CD4-positive, alpha-beta T cell (primary cell): ENCODE measurements at regions not wholly inside any gene's neighbourhood (a gene's known extent, or its start where the extent isn't known, plus 50 kb on each side); places are given as distances from the start of the nearest gene placed in this dataset.

ENCODE experiments used
- ATAC-seq: fragments of 200-7000 bp; cut with Tn5 transposase; one replicate; pipeline ENCODE4 v1.10.0; 2022; ENCODE audit warnings: mild to moderate bottlenecking; ENCODE audit not compliant: poor library complexity
- CTCF ChIA-PET: fragments of 350-600 bp; sonication (Branson Sonifier 250); formaldehyde crosslinking; loops from one replicate; lab custom pipeline; 2021; ENCODE audit warnings: antibody characterized with exemption, inconsistent platforms; lab: Charles Lee
- POLR2A ChIA-PET: fragments of 350-600 bp; sonication (Branson Sonifier 250); formaldehyde crosslinking; loops from one replicate; lab custom pipeline; 2021; ENCODE audit warnings: antibody characterized with exemption, inconsistent platforms; lab: Charles Lee
- DNase-seq, 14 experiments: peaks; one replicate each; pipeline ENCODE4 v3.0.0-alpha.2; 2013 to 2020; ENCODE audit warnings: mixed read lengths in 2 of 14
- H3K27ac ChIP-seq, 2 donors: one replicate each; pipeline versions ENCODE4 v1.5.1 to v1.7.0; 2013; ENCODE audit warnings: low read length in 2 of 2, low read depth in 1 of 2, mild to moderate bottlenecking in 1 of 2
- H3K27me3 ChIP-seq, 2 experiments: 1 replicate in 1 of 2; 2 replicates in 1 of 2; pipeline versions ENCODE4 v1.6.1 to v1.7.0; 2013; ENCODE audit warnings: low read length in 2 of 2, control low read depth in 1 of 2, mild to moderate bottlenecking in 1 of 2, moderate library complexity in 1 of 2; ENCODE audit not compliant: insufficient read depth in 2 of 2, control insufficient read depth in 1 of 2
- H3K36me3 ChIP-seq: one replicate; pipeline ENCODE4 v1.6.1; 2013; ENCODE audit warnings: low read length, control low read depth; ENCODE audit not compliant: insufficient read depth
- H3K4me1 ChIP-seq: one replicate; pipeline ENCODE4 v1.6.1; 2013; ENCODE audit warnings: low read length, control low read depth; ENCODE audit not compliant: insufficient read depth
- H3K4me3 ChIP-seq: one replicate; pipeline ENCODE4 v1.5.1; 2013; ENCODE audit warnings: mild to moderate bottlenecking, low read length, moderate library complexity
- H3K9me3 ChIP-seq, 2 experiments: 1 replicate in 1 of 2; 2 replicates in 1 of 2; pipeline versions ENCODE4 v1.6.1 to v1.7.0; 2013; ENCODE audit warnings: low read length in 2 of 2, mild to moderate bottlenecking in 2 of 2, control low read depth in 1 of 2, moderate library complexity in 1 of 2; ENCODE audit not compliant: control insufficient read depth in 1 of 2, insufficient read depth in 1 of 2
- H3K27ac Mint-ChIP-seq: one replicate; pipeline ENCODE4 v1.8.0; 2020; ENCODE audit warnings: mixed read lengths
- H3K27me3 Mint-ChIP-seq: one replicate; pipeline ENCODE4 v1.8.0; 2021; ENCODE audit warnings: mixed read lengths
- H3K36me3 Mint-ChIP-seq: one replicate; pipeline ENCODE4 v1.8.0; 2021; ENCODE audit warnings: low read depth, mixed read lengths
- H3K4me1 Mint-ChIP-seq: one replicate; pipeline ENCODE4 v1.8.0; 2021; ENCODE audit warnings: low read depth, mixed read lengths
- H3K4me3 Mint-ChIP-seq: one replicate; pipeline ENCODE4 v1.8.0; 2020; ENCODE audit warnings: mild to moderate bottlenecking, mixed read lengths
- H3K9me3 Mint-ChIP-seq: one replicate; pipeline ENCODE4 v1.8.0; 2020; ENCODE audit warnings: mixed read lengths
- intact Hi-C, 2 experiments: fragments of 100-400 bp; cut with DNase I in 1 of 2; cut with micrococcal nuclease in 1 of 2; formaldehyde crosslinking; loops; one replicate each; pipeline versions ENCODE4 v1.15.1 to v1.9.0; 2023 to 2025; cut with DNase I, micrococcal nuclease
- TF ChIP-seq, protein P1 (sequence below): fragments of 200-600 bp; IDR thresholded peaks from one replicate; pipeline ENCODE4 v1.8.0; 2022; ENCODE audit warnings: antibody characterized with exemption, mild to moderate bottlenecking

DNA sequence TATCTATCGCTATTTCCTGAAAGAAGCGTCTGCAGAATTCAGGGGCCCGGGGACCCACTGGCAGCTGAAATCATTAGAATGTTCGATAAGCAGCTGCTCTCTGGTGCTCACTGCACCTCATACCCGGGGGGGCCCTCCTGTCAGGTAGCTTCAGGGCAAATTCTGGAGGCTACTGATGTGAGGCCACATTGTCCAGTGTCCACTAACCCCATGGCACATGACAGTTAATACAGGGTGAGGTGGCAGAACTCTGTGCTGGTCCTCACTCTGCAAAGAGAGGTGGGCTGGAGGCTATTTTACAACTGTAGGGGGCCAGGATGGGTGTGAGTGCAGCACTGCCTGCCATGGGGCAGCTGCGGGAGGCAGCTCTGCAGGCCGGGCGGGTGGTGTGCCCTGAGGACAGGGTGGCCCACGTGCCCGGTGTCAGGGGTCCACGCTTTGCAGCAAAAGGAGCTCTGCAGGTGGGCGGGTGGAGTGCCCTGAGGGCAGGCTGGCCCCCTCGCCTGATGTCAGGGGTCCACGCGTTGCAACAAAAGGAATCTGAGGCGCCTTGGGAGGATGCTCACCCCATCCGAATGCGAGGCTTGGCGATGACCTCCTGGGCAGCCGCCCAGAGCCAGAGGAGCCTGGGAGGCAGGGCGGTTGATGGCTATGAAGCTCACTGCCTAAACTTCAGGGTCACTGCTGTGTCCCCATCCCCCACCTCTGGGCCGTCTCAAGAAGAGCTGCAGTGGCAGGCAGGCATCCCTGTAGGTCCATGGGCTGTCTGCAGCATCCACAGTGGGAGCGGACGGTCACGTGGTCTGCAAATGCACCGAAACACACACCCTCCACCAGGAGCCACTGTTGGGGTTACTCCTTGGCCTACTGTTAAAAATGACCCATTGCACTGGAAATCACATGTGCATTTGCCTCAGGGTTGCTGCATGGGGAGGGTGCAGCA lies 207.0 kb upstream of the SALL3 start:
- Histone ChIP-seq H3K9me3 (peaks cover 0 to 11% of the 10 kb centered on the region in 2 experiments), H3K27me3 (no peaks in the 10 kb centered on the region), H3K4me1 (no peaks in the 10 kb centered on the region), H3K36me3 (no peaks in the 10 kb centered on the region), H3K4me3 (no peak overlapping the region), H3K27ac (no peak overlapping the region)
- H3K36me3 Mint-ChIP-seq: no peaks in the 10 kb centered on the region
- TF ChIP-seq, protein P1, sequence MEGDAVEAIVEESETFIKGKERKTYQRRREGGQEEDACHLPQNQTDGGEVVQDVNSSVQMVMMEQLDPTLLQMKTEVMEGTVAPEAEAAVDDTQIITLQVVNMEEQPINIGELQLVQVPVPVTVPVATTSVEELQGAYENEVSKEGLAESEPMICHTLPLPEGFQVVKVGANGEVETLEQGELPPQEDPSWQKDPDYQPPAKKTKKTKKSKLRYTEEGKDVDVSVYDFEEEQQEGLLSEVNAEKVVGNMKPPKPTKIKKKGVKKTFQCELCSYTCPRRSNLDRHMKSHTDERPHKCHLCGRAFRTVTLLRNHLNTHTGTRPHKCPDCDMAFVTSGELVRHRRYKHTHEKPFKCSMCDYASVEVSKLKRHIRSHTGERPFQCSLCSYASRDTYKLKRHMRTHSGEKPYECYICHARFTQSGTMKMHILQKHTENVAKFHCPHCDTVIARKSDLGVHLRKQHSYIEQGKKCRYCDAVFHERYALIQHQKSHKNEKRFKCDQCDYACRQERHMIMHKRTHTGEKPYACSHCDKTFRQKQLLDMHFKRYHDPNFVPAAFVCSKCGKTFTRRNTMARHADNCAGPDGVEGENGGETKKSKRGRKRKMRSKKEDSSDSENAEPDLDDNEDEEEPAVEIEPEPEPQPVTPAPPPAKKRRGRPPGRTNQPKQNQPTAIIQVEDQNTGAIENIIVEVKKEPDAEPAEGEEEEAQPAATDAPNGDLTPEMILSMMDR: no peak
- ChIA-PET CTCF (no interaction called here), POLR2A (no interaction called here)
- DNase-seq (no peak), ATAC-seq (no peak)
- intact Hi-C loops: no loop called here
- H3K4me1 Mint-ChIP-seq: no peaks in the 10 kb centered on the region
- H3K27me3 Mint-ChIP-seq: no peaks in the 10 kb centered on the region
- no peaks in the 10 kb centered on the region for H3K9me3 Mint-ChIP-seq
- no peak overlapping the region for H3K27ac Mint-ChIP-seq
- no peak overlapping the region for H3K4me3 Mint-ChIP-seq

DNA sequence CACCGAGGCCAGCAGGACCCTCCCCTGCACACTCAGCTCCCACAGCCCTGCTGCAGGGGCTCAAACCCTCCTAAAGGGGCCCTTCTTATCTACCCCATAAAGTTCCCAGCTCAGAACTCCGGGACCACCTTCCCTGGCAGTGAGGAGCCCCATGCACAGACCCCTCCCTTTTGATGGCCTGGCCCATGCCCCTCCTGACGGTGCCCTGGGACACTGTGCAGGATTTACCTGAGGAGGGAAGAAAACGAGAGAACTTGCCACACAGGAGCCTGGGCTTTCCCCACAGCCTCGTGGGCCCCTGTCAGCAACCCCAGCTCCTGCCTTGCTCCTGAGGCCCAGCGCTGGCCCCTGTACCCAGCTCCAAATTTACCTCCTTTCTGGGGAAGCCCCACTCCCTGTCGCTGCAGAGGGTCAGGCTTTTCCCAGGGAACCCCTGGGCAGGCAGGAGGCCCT lies 206.3 kb upstream of the SALL3 start:
- Histone ChIP-seq H3K27ac (no peak overlapping the region), H3K4me3 (no peak overlapping the region), H3K9me3 (peaks cover 0 to 8% of the 10 kb centered on the region in 2 experiments), H3K27me3 (no peaks in the 10 kb centered on the region), H3K4me1 (no peaks in the 10 kb centered on the region), H3K36me3 (no peaks in the 10 kb centered on the region)
- ATAC-seq (no peak), DNase-seq (no peak)
- POLR2A ChIA-PET: no interaction called here
- H3K36me3 Mint-ChIP-seq: no peaks in the 10 kb centered on the region
- no peaks in the 10 kb centered on the region for H3K9me3 Mint-ChIP-seq
- no peaks in the 10 kb centered on the region for H3K27me3 Mint-ChIP-seq
- TF ChIP-seq, protein P1: no peak
- H3K27ac Mint-ChIP-seq: no peak overlapping the region
- intact Hi-C loops: no loop called here
- CTCF ChIA-PET: no interaction called here
- no peak overlapping the region for H3K4me3 Mint-ChIP-seq
- H3K4me1 Mint-ChIP-seq: no peaks in the 10 kb centered on the region

DNA sequence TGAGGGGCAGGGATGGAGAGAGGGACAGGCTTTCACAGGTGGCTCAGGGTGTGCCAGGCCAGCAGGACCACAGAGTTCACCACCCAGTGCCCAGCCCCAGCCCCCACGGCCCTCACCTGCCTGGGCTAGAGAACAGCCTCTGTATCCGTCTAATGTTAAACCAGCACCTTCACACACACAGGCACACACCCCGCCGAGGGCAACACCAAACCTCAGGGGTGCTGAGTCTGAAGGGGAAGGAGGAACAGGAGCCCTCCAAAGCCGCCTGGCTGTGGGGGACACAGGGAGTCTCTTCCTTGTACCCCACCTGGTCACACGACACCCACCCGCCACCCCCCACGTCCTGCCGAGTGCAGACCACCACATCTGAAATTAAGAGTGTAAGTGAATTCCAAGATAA lies 205.8 kb upstream of the SALL3 start:
- CTCF ChIA-PET: no interaction called here

More for the DNA sequence above, 205.8 kb upstream of the SALL3 start:
- Histone ChIP-seq H3K4me1 (no peaks in the 10 kb centered on the region), H3K36me3 (no peaks in the 10 kb centered on the region), H3K27ac (no peak overlapping the region), H3K9me3 (peaks cover 0 to 8% of the 10 kb centered on the region in 2 experiments), H3K4me3 (no peak overlapping the region), H3K27me3 (no peaks in the 10 kb centered on the region)
- H3K4me3 Mint-ChIP-seq: no peak overlapping the region
- no peaks in the 10 kb centered on the region for H3K27me3 Mint-ChIP-seq
- POLR2A ChIA-PET: no interaction called here
- H3K36me3 Mint-ChIP-seq: no peaks in the 10 kb centered on the region
- intact Hi-C loops: no loop called here
- DNase-seq (no peak), ATAC-seq (no peak)
- no peaks in the 10 kb centered on the region for H3K9me3 Mint-ChIP-seq
- H3K27ac Mint-ChIP-seq: no peak overlapping the region
- H3K4me1 Mint-ChIP-seq: no peaks in the 10 kb centered on the region
- TF ChIP-seq, protein P1: no peak
